ENCODE measurements at regions not wholly inside any gene's neighbourhood (a gene's known extent, or its start where the extent isn't known, plus 50 kb on each side); places are given as distances from the start of the nearest gene placed in this dataset.

DNA sequence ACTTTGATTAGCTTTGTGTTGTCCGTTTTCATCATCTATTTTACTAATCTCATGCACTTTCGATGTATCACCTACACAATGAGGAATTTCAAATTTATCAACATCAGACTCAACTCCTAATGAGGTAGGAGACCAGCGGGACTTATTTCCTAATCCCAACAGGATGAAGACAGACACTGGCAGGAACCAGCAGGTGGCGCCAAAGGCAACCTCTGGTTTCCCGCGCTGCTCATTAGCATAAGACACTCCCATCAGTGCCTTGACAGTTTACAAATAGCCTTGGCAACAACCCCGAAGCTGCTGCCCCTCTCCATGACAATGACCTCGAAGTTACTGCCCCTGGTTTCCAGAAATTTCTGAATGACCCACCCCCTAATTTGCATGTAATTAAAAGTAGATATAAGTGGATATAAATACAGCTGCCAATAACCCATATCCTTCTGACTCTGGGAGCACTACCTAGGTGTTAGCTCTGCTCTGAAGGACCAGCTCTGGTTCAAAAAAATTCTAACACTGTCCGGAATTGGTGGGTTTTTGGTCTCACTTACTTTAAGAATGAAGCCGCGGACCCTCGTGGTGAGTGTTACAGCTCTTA, 974.8 kb downstream of the ADGRL2 start:
- Histone ChIP-seq H3K4me3 (no peak overlapping the region), H3K27me3 (no peaks in the 10 kb centered on the region), H3K36me3 (no peaks in the 10 kb centered on the region), H3K9me3 (no peaks in the 10 kb centered on the region), H3K27ac (no peak overlapping the region), H3K4me1 (no peaks in the 10 kb centered on the region)
- TF ChIP-seq, protein P1, sequence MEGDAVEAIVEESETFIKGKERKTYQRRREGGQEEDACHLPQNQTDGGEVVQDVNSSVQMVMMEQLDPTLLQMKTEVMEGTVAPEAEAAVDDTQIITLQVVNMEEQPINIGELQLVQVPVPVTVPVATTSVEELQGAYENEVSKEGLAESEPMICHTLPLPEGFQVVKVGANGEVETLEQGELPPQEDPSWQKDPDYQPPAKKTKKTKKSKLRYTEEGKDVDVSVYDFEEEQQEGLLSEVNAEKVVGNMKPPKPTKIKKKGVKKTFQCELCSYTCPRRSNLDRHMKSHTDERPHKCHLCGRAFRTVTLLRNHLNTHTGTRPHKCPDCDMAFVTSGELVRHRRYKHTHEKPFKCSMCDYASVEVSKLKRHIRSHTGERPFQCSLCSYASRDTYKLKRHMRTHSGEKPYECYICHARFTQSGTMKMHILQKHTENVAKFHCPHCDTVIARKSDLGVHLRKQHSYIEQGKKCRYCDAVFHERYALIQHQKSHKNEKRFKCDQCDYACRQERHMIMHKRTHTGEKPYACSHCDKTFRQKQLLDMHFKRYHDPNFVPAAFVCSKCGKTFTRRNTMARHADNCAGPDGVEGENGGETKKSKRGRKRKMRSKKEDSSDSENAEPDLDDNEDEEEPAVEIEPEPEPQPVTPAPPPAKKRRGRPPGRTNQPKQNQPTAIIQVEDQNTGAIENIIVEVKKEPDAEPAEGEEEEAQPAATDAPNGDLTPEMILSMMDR (IDR thresholded peaks at IDR 0.05) = peak in 3 of 4 donors; percentile 14 to 42 (median 27)
- WGBS, 2 donors = 68 to 72% methylated on average over 12 of the region's 12 CpGs
- ATAC-seq (peak in 3 of 4 donors; percentile 57 to 69 (median 64)), DNase-seq (peak in 4 of 6 donors; percentile 7 to 69 (median 47)), FAIRE-seq (no peak)
- intact Hi-C loops (cut with DNase I) = no loop called here

- intact Hi-C loops (cut with DNase I) = no loop called here
- ATAC-seq = peak in 1 of 4 donors; percentile 29
Observed at GRCh38 chr1:82762829-82763532, 962.2 kb downstream of the ADGRL2 start.

GRCh38 chr1:82759035-82759434, 958.3 kb downstream of the ADGRL2 start:
- no peaks in the 10 kb centered on the region for H3K4me1 ChIP-seq
- WGBS, 2 donors = 36 to 58% methylated on average over 3 of the region's 3 CpGs
- H3K9me3 ChIP-seq = no peaks in the 10 kb centered on the region
- intact Hi-C loops (cut with DNase I) = no loop called here
- H3K36me3 ChIP-seq = no peaks in the 10 kb centered on the region
- H3K4me3 ChIP-seq = no peak overlapping the region
- TF ChIP-seq, protein P1 (IDR thresholded peaks at IDR 0.05) = no peak
- FAIRE-seq = no peak
- no peak overlapping the region for H3K27ac ChIP-seq
- no peaks in the 10 kb centered on the region for H3K27me3 ChIP-seq
- DNase-seq = no peak
- no peak for ATAC-seq

More at GRCh38 chr1:82762829-82763532, 962.2 kb downstream of the ADGRL2 start:
- FAIRE-seq = no peak
- Histone ChIP-seq H3K27me3 (no peaks in the 10 kb centered on the region), H3K27ac (no peak overlapping the region), H3K36me3 (no peaks in the 10 kb centered on the region), H3K4me3 (no peak overlapping the region), H3K9me3 (no peaks in the 10 kb centered on the region), H3K4me1 (no peaks in the 10 kb centered on the region)
- TF ChIP-seq, protein P1 (IDR thresholded peaks at IDR 0.05) = no peak
- no peak for DNase-seq

DNA sequence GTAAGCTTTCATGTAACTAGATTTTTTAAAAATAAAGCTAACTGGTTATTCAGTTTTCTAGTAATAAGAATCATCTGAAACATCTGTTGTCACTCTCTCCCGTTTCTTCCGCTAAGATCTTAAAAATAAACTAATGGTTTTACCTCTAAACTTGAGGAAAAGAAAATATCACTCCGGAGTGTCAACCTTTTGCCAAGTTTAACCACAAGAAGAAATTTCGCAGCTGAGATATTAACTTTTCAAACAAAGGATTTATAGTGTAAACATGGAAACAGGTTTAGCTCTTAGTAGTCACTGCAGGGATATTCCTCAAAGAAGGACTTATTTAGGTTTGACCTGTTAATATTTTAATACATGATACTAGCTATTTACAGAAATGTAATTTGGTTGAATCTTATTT, 954.9 kb downstream of the ADGRL2 start:
- no peaks in the 10 kb centered on the region for H3K36me3 ChIP-seq
- WGBS, 2 donors = 38% methylated on average over 4 of the region's 4 CpGs
- intact Hi-C loops (cut with DNase I) = no loop called here

More for the DNA sequence above, 954.9 kb downstream of the ADGRL2 start:
- FAIRE-seq (no peak), DNase-seq (no peak), ATAC-seq (no peak)
- TF ChIP-seq, protein P1 (IDR thresholded peaks at IDR 0.05) = no peak
- H3K9me3 ChIP-seq = no peaks in the 10 kb centered on the region
- no peak overlapping the region for H3K4me3 ChIP-seq
- H3K4me1 ChIP-seq = no peaks in the 10 kb centered on the region
- no peak overlapping the region for H3K27ac ChIP-seq
- no peaks in the 10 kb centered on the region for H3K27me3 ChIP-seq

Data from pancreas (tissue), 10 donors.